GM23248 (cell line): ENCODE measurements at regions not wholly inside any gene's neighbourhood (a gene's known extent, or its start where the extent isn't known, plus 50 kb on each side); places are given as distances from the start of the nearest gene placed in this dataset.

ENCODE experiments used
- DNase-seq: peaks from one replicate; pipeline ENCODE4 v3.0.0-alpha.2; 2015
- H2AFZ ChIP-seq: fragments of 200-600 bp; sonication (generic); 2 replicates; pipeline ENCODE4 v1.6.1; 2016; ENCODE audit warnings: antibody characterized with exemption
- H3F3A ChIP-seq: fragments of 200-600 bp; sonication (generic); 2 replicates; pipeline ENCODE4 v1.6.1; 2016; ENCODE audit warnings: mild to moderate bottlenecking, antibody characterized with exemption, mixed run types; ENCODE audit not compliant: insufficient read depth
- H3K27ac ChIP-seq: fragments of 200-600 bp; sonication (generic); 2 replicates; pipeline ENCODE4 v1.5.1; 2016; ENCODE audit warnings: mild to moderate bottlenecking
- H3K27me3 ChIP-seq: fragments of 200-600 bp; sonication (generic); replicated peaks from 2 replicates; pipeline ENCODE4 v1.6.1; 2016; ENCODE audit warnings: mild to moderate bottlenecking; ENCODE audit not compliant: insufficient read depth
- H3K36me3 ChIP-seq: fragments of 200-600 bp; sonication (generic); 2 replicates; pipeline ENCODE4 v1.6.1; 2016; ENCODE audit warnings: low read depth, mild to moderate bottlenecking
- H3K4me1 ChIP-seq: fragments of 200-600 bp; sonication (generic); 2 replicates; pipeline ENCODE4 v1.6.1; 2016; ENCODE audit warnings: mild to moderate bottlenecking; ENCODE audit not compliant: insufficient read depth
- H3K4me2 ChIP-seq: fragments of 200-600 bp; sonication (generic); one replicate; pipeline ENCODE4 v1.6.1; 2016; ENCODE audit warnings: mild to moderate bottlenecking; ENCODE audit not compliant: unreplicated experiment
- H3K4me3 ChIP-seq: fragments of 200-600 bp; sonication (generic); 2 replicates; pipeline ENCODE4 v1.5.1; 2016; ENCODE audit warnings: mild to moderate bottlenecking
- H3K79me2 ChIP-seq: fragments of 200-600 bp; sonication (generic); 2 replicates; pipeline ENCODE4 v1.6.1; 2016; ENCODE audit warnings: mild to moderate bottlenecking; ENCODE audit not compliant: insufficient read depth
- H3K9ac ChIP-seq: fragments of 200-600 bp; sonication (generic); 2 replicates; pipeline ENCODE4 v1.6.1; 2016; ENCODE audit warnings: mild to moderate bottlenecking
- H3K9me2 ChIP-seq: fragments of 200-600 bp; sonication (generic); 2 replicates; pipeline ENCODE4 v1.6.1; 2016; ENCODE audit warnings: mixed run types, mild to moderate bottlenecking, moderate library complexity; ENCODE audit not compliant: insufficient read depth
- H3K9me3 ChIP-seq: fragments of 200-600 bp; sonication (generic); one replicate; pipeline ENCODE4 v1.6.1; 2017; ENCODE audit warnings: low read depth
- H4K20me1 ChIP-seq: fragments of 200-600 bp; sonication (generic); 2 replicates; pipeline ENCODE4 v1.6.0; 2016; ENCODE audit not compliant: insufficient read depth
- EZH2 ChIP-seq: fragments of 200-600 bp; sonication (generic); IDR thresholded peaks from 2 replicates; pipeline ENCODE4 v1.6.1; 2018; ENCODE audit warnings: antibody characterized with exemption, mild to moderate bottlenecking; ENCODE audit not compliant: insufficient read depth, poor library complexity, severe bottlenecking
- EZH2phosphoT487 ChIP-seq: fragments of 200-600 bp; sonication (generic); IDR thresholded peaks from 2 replicates; pipeline ENCODE4 v1.6.1; 2018; ENCODE audit warnings: antibody characterized with exemption, moderate library complexity, mild to moderate bottlenecking, low read depth; ENCODE audit not compliant: insufficient read depth
- WGBS, 2 experiments: methylation state at CpG; one replicate each; pipeline ENCODE4 v1.1.6; 2015 to 2017; ENCODE audit warnings: low lambda C conversion rate in 2 of 2, low coverage in 1 of 2; ENCODE audit errors: missing lambda C conversion rate in 2 of 2; 5-methylcytosine and 5-hydroxymethylcytosine counted together
- in situ Hi-C: fragments of 300-500 bp; cut with MboI; formaldehyde crosslinking; loops from 2 replicates; pipeline ENCODE4 v1.15.0; 2020

GRCh38 chr18:30487962-30488361 lies 554.6 kb downstream of the DSC3 start:
- no peaks in the 10 kb centered on the region for H3K27me3 ChIP-seq
- no peaks in the 10 kb centered on the region for H3K79me2 ChIP-seq
- H2AFZ ChIP-seq, result no peak overlapping the region
- 26 to 41% methylated on average over 2 of the region's 2 CpGs for WGBS, 2 experiments
- H3K9me3 ChIP-seq, result no peaks in the 10 kb centered on the region
- no peaks in the 10 kb centered on the region for H3K36me3 ChIP-seq
- no peaks in the 10 kb centered on the region for H4K20me1 ChIP-seq
- H3K4me1 ChIP-seq, result no peaks in the 10 kb centered on the region
- TF ChIP-seq EZH2, result no peak
- no peak for TF ChIP-seq EZH2phosphoT487
- no peak for DNase-seq
- no peak overlapping the region for H3K27ac ChIP-seq
- in situ Hi-C loops, result no loop called here
- no peak overlapping the region for H3K4me3 ChIP-seq
- H3K4me2 ChIP-seq, result no peak overlapping the region
- no peaks in the 10 kb centered on the region for H3K9me2 ChIP-seq
- H3K9ac ChIP-seq, result no peak overlapping the region
- H3F3A ChIP-seq, result no peaks in the 10 kb centered on the region

DNA sequence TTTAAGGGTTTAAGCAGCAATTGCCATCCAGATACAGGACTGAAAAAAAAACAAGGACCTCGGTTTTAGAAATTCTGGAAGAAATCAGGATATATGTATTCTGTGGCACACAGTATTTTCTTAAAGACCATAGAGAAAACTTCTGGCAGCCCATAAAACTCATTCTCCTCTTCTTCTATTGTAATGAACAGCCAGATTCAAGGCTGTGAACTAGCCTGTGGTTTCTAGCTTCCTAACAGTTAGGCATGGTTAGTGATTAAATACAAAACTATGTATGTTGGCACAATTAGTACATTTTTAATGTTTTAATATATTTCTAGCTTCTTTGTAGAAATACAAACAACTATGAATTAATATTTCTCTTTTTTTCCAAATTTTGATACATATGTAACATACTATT lies 555.7 kb downstream of the DSC3 start:
- no peaks in the 10 kb centered on the region for H4K20me1 ChIP-seq
- in situ Hi-C loops, result no loop called here
- H3K4me1 ChIP-seq, result no peaks in the 10 kb centered on the region
- no peak overlapping the region for H3K9ac ChIP-seq
- H3F3A ChIP-seq, result no peaks in the 10 kb centered on the region
- H3K27ac ChIP-seq, result no peak overlapping the region
- no peak overlapping the region for H2AFZ ChIP-seq
- no peaks in the 10 kb centered on the region for H3K79me2 ChIP-seq
- 0 to 3% methylated on average over 1 of the region's 1 CpG for WGBS, 2 experiments
- no peaks in the 10 kb centered on the region for H3K36me3 ChIP-seq
- TF ChIP-seq EZH2 (no peak), EZH2phosphoT487 (no peak)
- H3K9me3 ChIP-seq, result no peaks in the 10 kb centered on the region
- DNase-seq, result peak; percentile 19
- H3K4me2 ChIP-seq, result no peak overlapping the region
- no peaks in the 10 kb centered on the region for H3K27me3 ChIP-seq
- H3K9me2 ChIP-seq, result no peaks in the 10 kb centered on the region
- no peak overlapping the region for H3K4me3 ChIP-seq

- Histone ChIP-seq H3K4me3 (no peak overlapping the region), H3K27ac (no peak overlapping the region), H3K4me2 (no peak overlapping the region), H3K36me3 (no peaks in the 10 kb centered on the region), H3K27me3 (no peaks in the 10 kb centered on the region), H3F3A (no peaks in the 10 kb centered on the region), H3K9me2 (no peaks in the 10 kb centered on the region), H2AFZ (no peak overlapping the region), H3K4me1 (no peaks in the 10 kb centered on the region), H4K20me1 (no peaks in the 10 kb centered on the region), H3K9me3 (no peaks in the 10 kb centered on the region), H3K9ac (no peak overlapping the region), H3K79me2 (no peaks in the 10 kb centered on the region)
- 11 to 13% methylated on average over 2 of the region's 2 CpGs for WGBS, 2 experiments
- TF ChIP-seq EZH2phosphoT487 (no peak), EZH2 (no peak)
- in situ Hi-C loops, result no loop called here
- DNase-seq, result no peak
Measured at GRCh38 chr18:30485078-30485477, 557.5 kb downstream of the DSC3 start.

DNA sequence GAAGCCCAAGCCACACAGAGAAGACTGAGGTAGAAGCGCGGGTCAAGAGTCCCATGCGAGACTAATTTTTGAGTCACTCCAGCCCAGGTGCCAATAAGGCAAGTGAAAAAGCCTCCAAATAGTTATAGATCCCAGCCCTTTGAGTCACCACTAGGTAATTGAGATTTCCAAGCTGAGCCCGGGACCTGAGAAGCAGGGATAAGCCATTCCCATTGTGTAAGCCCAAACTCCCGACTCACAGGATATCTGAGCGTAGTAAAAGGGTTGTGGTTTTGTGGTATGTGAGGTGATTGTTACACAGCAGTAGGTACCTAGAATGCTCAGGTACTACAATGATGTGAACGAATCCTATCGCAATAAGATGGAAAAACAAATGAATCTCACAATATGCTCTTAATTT lies 560.7 kb downstream of the DSC3 start:
- DNase-seq, result no peak
- Histone ChIP-seq H3K9me3 (no peaks in the 10 kb centered on the region), H3K27me3 (no peaks in the 10 kb centered on the region), H2AFZ (no peak overlapping the region), H3K36me3 (no peaks in the 10 kb centered on the region), H3K4me3 (no peak overlapping the region), H3K9me2 (no peaks in the 10 kb centered on the region), H3K4me2 (no peak overlapping the region), H3F3A (no peaks in the 10 kb centered on the region), H4K20me1 (no peaks in the 10 kb centered on the region), H3K9ac (no peak overlapping the region), H3K79me2 (no peaks in the 10 kb centered on the region), H3K27ac (no peak overlapping the region), H3K4me1 (no peaks in the 10 kb centered on the region)
- TF ChIP-seq EZH2phosphoT487 (no peak), EZH2 (no peak)
- WGBS, 2 experiments, result 38 to 49% methylated on average over 8 of the region's 8 CpGs
- in situ Hi-C loops, result no loop called here

DNA sequence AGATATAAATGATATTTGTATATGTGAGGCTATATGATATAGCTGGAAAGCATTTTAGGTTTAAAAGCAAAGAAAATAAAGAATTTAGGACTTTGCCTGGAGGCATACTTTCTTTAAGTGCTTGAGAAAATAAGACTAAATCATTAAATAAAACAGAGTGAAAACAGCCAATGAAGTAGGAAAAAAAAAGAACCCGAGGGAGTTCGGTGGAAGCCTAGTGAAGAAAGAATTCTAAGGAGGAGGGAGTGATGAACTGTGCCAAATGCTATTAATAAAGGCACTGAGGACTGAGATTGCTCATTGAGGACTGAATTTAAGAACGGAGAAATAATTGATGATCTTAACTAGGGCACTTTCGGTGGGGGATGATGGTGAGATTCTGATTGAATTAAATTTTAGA lies 573.5 kb downstream of the DSC3 start:
- Histone ChIP-seq H3K79me2 (no peaks in the 10 kb centered on the region), H3K4me3 (no peak overlapping the region), H3K4me2 (no peak overlapping the region), H3K36me3 (no peaks in the 10 kb centered on the region), H3K9me2 (no peaks in the 10 kb centered on the region), H3K27ac (no peak overlapping the region), H3K27me3 (no peaks in the 10 kb centered on the region), H2AFZ (no peak overlapping the region), H4K20me1 (no peaks in the 10 kb centered on the region), H3F3A (no peaks in the 10 kb centered on the region), H3K4me1 (no peaks in the 10 kb centered on the region), H3K9ac (no peak overlapping the region), H3K9me3 (no peaks in the 10 kb centered on the region)
- 18 to 22% methylated on average over 4 of the region's 4 CpGs for WGBS, 2 experiments
- DNase-seq, result no peak
- TF ChIP-seq EZH2 (no peak), EZH2phosphoT487 (no peak)
- in situ Hi-C loops, result no loop called here
